DOHH2 (cell line): ENCODE measurements at regions not wholly inside any gene's neighbourhood (a gene's known extent, or its start where the extent isn't known, plus 50 kb on each side); places are given as distances from the start of the nearest gene placed in this dataset.

Experiments used
- H3F3A ChIP-seq: fragments of 200-600 bp; sonication (generic), shearing (Covaris generic); 2 replicates; pipeline ENCODE4 v1.6.0; 2016; ENCODE audit warnings: antibody characterized with exemption, mild to moderate bottlenecking; ENCODE audit not compliant: control insufficient read depth, insufficient read depth
- H3K27ac ChIP-seq: fragments of 200-600 bp; sonication (generic); 2 replicates; pipeline ENCODE4 v1.5.1; 2014; ENCODE audit warnings: low read depth, mild to moderate bottlenecking, low read length, moderate library complexity
- H3K27me3 ChIP-seq: fragments of 200-600 bp; sonication (generic); 2 replicates; pipeline ENCODE4 v1.6.1; 2014; ENCODE audit warnings: mild to moderate bottlenecking, low read length, mixed read lengths; ENCODE audit not compliant: control insufficient read depth
- H3K36me3 ChIP-seq: fragments of 200-600 bp; sonication (generic); 2 replicates; pipeline ENCODE4 v1.6.1; 2014; ENCODE audit warnings: mild to moderate bottlenecking, low read length, moderate library complexity, mixed read lengths; ENCODE audit not compliant: control insufficient read depth
- H3K4me1 ChIP-seq: fragments of 200-600 bp; sonication (generic); 2 replicates; pipeline ENCODE4 v1.6.1; 2014; ENCODE audit warnings: mild to moderate bottlenecking, low read length, mixed read lengths; ENCODE audit not compliant: control insufficient read depth
- H3K4me2 ChIP-seq: fragments of 200-600 bp; sonication (generic); 2 replicates; pipeline ENCODE4 v1.6.0; 2014; ENCODE audit warnings: mild to moderate bottlenecking, low read length, moderate library complexity
- H3K4me3 ChIP-seq: fragments of 200-600 bp; sonication (generic); 2 replicates; pipeline ENCODE4 v1.5.1; 2014; ENCODE audit warnings: mild to moderate bottlenecking, low read length, mixed read lengths
- H3K79me2 ChIP-seq: fragments of 200-600 bp; sonication (generic); 2 replicates; pipeline ENCODE4 v1.6.1; 2014; ENCODE audit warnings: mild to moderate bottlenecking, low read length, mixed read lengths; ENCODE audit not compliant: control insufficient read depth
- H3K9me2 ChIP-seq: fragments of 200-600 bp; sonication (generic); replicated peaks from 2 replicates; pipeline ENCODE4 v1.6.1; 2014; ENCODE audit warnings: mild to moderate bottlenecking, low read length, mixed read lengths; ENCODE audit not compliant: control insufficient read depth
- H3K9me3 ChIP-seq: fragments of 200-600 bp; sonication (generic); 2 replicates; pipeline ENCODE4 v1.6.1; 2014; ENCODE audit warnings: antibody characterized with exemption, low read length, mixed read lengths; ENCODE audit not compliant: control insufficient read depth, insufficient read depth
- H4K20me1 ChIP-seq: fragments of 200-600 bp; sonication (generic); 2 replicates; pipeline ENCODE4 v1.6.0; 2014; ENCODE audit warnings: low read depth, mild to moderate bottlenecking, antibody characterized with exemption, low read length, moderate library complexity; ENCODE audit not compliant: control insufficient read depth, insufficient read depth
- CTCF ChIP-seq: fragments of 200-600 bp; sonication (generic); IDR thresholded peaks from one replicate; pipeline ENCODE4 v1.5.1; 2014; ENCODE audit warnings: antibody characterized with exemption, mild to moderate bottlenecking, low read depth, low read length; ENCODE audit not compliant: poor library complexity, severe bottlenecking
- EZH2phosphoT487 ChIP-seq: fragments of 200-600 bp; sonication (generic); IDR thresholded peaks from 2 replicates; pipeline ENCODE4 v1.6.1; 2017; ENCODE audit warnings: borderline replicate concordance, mild to moderate bottlenecking, antibody characterized with exemption, low read length, moderate library complexity, mixed read lengths

DNA sequence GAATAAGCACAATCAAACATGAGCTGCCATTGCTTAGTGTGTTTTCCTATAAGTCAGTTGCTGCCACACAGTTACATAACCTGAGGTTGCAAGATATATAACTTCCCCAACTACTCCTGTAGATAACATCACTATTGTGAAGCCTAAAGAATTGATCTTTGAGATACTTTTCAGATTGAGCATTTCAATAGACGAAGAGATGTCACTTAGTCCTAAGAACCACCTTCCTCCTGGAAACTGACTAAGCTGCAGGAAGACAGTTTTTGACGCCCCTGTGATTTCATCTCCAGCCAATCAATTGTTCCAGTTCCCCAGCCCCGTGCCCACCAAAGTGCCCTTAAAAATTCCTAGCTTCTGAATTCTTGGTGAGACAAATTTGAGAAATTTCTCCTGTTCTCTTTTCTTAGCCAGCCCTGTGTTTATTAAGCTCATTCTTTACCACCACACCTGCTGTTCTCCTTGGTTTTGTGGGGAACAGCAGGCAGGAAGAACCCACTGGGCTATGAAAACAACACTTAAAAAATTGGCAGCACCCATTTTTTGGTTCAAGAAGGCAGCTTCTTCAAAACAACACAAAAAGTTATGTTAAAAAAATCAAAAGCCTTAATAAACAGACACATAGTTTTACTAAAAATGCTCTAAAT is 317.1 kb upstream of the PABPC4L start:
- no peaks in the 10 kb centered on the region for H3K27me3 ChIP-seq
- H4K20me1 ChIP-seq: no peaks in the 10 kb centered on the region
- TF ChIP-seq EZH2phosphoT487 (no peak), CTCF (no peak)
- no peak overlapping the region for H3K27ac ChIP-seq
- no peaks in the 10 kb centered on the region for H3K4me1 ChIP-seq
- H3K9me2 ChIP-seq: no peaks in the 10 kb centered on the region
- no peaks in the 10 kb centered on the region for H3K79me2 ChIP-seq
- no peaks in the 10 kb centered on the region for H3K36me3 ChIP-seq
- H3K4me3 ChIP-seq: no peak overlapping the region
- no peaks in the 10 kb centered on the region for H3K9me3 ChIP-seq
- H3F3A ChIP-seq: no peaks in the 10 kb centered on the region
- H3K4me2 ChIP-seq: no peak overlapping the region

GRCh38 chr4:134510544-134510943 is 309.0 kb upstream of the PABPC4L start:
- H3K79me2 ChIP-seq: no peaks in the 10 kb centered on the region

GRCh38 chr4:134505511-134505910 is 303.9 kb upstream of the PABPC4L start:
- Histone ChIP-seq H3K9me3 (no peaks in the 10 kb centered on the region), H3K79me2 (no peaks in the 10 kb centered on the region), H3K9me2 (no peaks in the 10 kb centered on the region), H3K36me3 (no peaks in the 10 kb centered on the region), H3K4me2 (no peak overlapping the region), H4K20me1 (no peaks in the 10 kb centered on the region), H3K27me3 (no peaks in the 10 kb centered on the region), H3K27ac (no peak overlapping the region), H3K4me3 (no peak overlapping the region), H3F3A (no peaks in the 10 kb centered on the region), H3K4me1 (no peaks in the 10 kb centered on the region)
- TF ChIP-seq CTCF: no peak
- no peak for TF ChIP-seq EZH2phosphoT487

More at GRCh38 chr4:134510544-134510943, 309.0 kb upstream of the PABPC4L start:
- Histone ChIP-seq H3K36me3 (no peaks in the 10 kb centered on the region), H3F3A (no peaks in the 10 kb centered on the region), H3K4me1 (no peaks in the 10 kb centered on the region), H3K9me3 (no peaks in the 10 kb centered on the region), H3K9me2 (no peaks in the 10 kb centered on the region), H3K4me2 (no peak overlapping the region), H3K27me3 (no peaks in the 10 kb centered on the region), H4K20me1 (no peaks in the 10 kb centered on the region), H3K27ac (no peak overlapping the region), H3K4me3 (no peak overlapping the region)
- TF ChIP-seq CTCF: no peak
- TF ChIP-seq EZH2phosphoT487: no peak
